Osteoblast (primary cell): ENCODE measurements at regions not wholly inside any gene's neighbourhood (a gene's known extent, or its start where the extent isn't known, plus 50 kb on each side); places are given as distances from the start of the nearest gene placed in this dataset.

ENCODE experiments used
- DNase-seq: peaks from one replicate; pipeline ENCODE4 v3.0.0; 2011; ENCODE audit warnings: low spot score, mixed read lengths; ENCODE audit not compliant: insufficient read length; ENCODE audit errors: missing footprints
- H2AFZ ChIP-seq: 2 replicates; pipeline ENCODE4 v1.6.0; 2011; ENCODE audit warnings: mild to moderate bottlenecking, low read length
- H3K27ac ChIP-seq: 2 replicates; pipeline ENCODE4 v1.5.1; 2011; ENCODE audit warnings: mild to moderate bottlenecking, low read depth, low read length, moderate library complexity
- H3K27me3 ChIP-seq: 2 replicates; pipeline ENCODE4 v1.6.0; 2012; ENCODE audit warnings: mild to moderate bottlenecking, control low read depth, inconsistent platforms, low read length, moderate library complexity; ENCODE audit not compliant: insufficient read depth
- H3K36me3 ChIP-seq: 2 replicates; pipeline ENCODE4 v1.5.1; 2011; ENCODE audit warnings: mild to moderate bottlenecking, low read length, control low read depth, moderate library complexity; ENCODE audit not compliant: insufficient read depth
- H3K4me1 ChIP-seq: 2 replicates; pipeline ENCODE4 v1.5.1; 2011; ENCODE audit warnings: mild to moderate bottlenecking, low read length, control low read depth, moderate library complexity; ENCODE audit not compliant: insufficient read depth
- H3K4me2 ChIP-seq: 2 replicates; pipeline ENCODE4 v1.6.0; 2011; ENCODE audit warnings: mild to moderate bottlenecking, low read length; ENCODE audit not compliant: insufficient read depth
- H3K4me3 ChIP-seq: fragments of 200-600 bp; sonication (generic); 3 replicates; pipeline ENCODE4 v1.5.1; 2012; ENCODE audit warnings: mild to moderate bottlenecking, low read length, inconsistent platforms; ENCODE audit not compliant: insufficient read depth
- H3K79me2 ChIP-seq: 2 replicates; pipeline ENCODE4 v1.6.0; 2012; ENCODE audit warnings: mild to moderate bottlenecking, low read length, control low read depth, inconsistent platforms; ENCODE audit not compliant: insufficient read depth
- H3K9me3 ChIP-seq: 2 replicates; pipeline ENCODE4 v1.5.1; 2011; ENCODE audit warnings: low read depth, low read length, control low read depth
- H4K20me1 ChIP-seq: 2 replicates; pipeline ENCODE4 v1.6.0; 2012; ENCODE audit warnings: mild to moderate bottlenecking, low read length, control low read depth; ENCODE audit not compliant: insufficient read depth
- TF ChIP-seq, protein P1 (sequence below): IDR thresholded peaks from 2 replicates; pipeline ENCODE4 v1.5.1; 2011; ENCODE audit warnings: mild to moderate bottlenecking, low read depth, low read length, moderate library complexity; ENCODE audit errors: extremely low read depth

DNA sequence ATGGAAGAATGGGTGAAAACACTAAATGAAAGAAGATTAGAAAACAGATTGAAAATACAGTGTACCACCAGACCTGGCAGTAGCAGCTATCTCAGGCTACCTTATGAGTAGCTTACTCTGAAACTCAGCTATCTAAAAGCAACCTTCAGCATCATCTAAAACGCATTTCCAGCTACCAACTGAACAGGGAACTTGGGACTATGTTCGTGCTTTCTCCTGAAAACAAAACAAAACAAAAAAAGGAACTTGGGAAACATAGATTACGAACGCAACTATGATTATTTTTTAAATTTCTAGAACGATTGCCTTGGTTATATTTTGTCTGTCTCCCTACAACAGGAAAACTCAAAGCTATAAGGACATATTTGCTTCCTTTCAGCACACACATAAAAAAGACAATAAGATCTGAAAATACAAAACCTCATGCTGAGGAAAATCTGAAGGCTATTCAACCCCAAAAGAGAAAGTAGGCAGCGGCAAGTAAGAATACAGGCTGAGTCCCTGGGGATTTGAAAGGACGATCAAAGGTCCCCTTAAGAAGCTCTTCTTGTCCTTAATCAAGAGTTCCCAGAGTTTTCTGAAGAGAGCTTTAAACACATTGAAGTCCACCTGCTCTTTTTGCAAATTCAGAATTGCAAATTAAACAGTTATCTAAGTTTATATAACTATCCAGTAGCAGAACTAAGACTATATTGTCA, 53.4 kb downstream of the OR2K2 start:
- DNase-seq, result no peak
- TF ChIP-seq, protein P1, sequence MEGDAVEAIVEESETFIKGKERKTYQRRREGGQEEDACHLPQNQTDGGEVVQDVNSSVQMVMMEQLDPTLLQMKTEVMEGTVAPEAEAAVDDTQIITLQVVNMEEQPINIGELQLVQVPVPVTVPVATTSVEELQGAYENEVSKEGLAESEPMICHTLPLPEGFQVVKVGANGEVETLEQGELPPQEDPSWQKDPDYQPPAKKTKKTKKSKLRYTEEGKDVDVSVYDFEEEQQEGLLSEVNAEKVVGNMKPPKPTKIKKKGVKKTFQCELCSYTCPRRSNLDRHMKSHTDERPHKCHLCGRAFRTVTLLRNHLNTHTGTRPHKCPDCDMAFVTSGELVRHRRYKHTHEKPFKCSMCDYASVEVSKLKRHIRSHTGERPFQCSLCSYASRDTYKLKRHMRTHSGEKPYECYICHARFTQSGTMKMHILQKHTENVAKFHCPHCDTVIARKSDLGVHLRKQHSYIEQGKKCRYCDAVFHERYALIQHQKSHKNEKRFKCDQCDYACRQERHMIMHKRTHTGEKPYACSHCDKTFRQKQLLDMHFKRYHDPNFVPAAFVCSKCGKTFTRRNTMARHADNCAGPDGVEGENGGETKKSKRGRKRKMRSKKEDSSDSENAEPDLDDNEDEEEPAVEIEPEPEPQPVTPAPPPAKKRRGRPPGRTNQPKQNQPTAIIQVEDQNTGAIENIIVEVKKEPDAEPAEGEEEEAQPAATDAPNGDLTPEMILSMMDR, result no peak
- no peak overlapping the region for H3K27ac ChIP-seq
- H3K4me1 ChIP-seq, result peaks cover 6% of the 10 kb centered on the region
- no peaks in the 10 kb centered on the region for H3K27me3 ChIP-seq
- no peak overlapping the region for H2AFZ ChIP-seq
- no peaks in the 10 kb centered on the region for H4K20me1 ChIP-seq
- H3K9me3 ChIP-seq, result no peaks in the 10 kb centered on the region
- no peaks in the 10 kb centered on the region for H3K36me3 ChIP-seq
- H3K4me3 ChIP-seq, result no peak overlapping the region
- no peaks in the 10 kb centered on the region for H3K79me2 ChIP-seq
- H3K4me2 ChIP-seq, result no peak overlapping the region

DNA sequence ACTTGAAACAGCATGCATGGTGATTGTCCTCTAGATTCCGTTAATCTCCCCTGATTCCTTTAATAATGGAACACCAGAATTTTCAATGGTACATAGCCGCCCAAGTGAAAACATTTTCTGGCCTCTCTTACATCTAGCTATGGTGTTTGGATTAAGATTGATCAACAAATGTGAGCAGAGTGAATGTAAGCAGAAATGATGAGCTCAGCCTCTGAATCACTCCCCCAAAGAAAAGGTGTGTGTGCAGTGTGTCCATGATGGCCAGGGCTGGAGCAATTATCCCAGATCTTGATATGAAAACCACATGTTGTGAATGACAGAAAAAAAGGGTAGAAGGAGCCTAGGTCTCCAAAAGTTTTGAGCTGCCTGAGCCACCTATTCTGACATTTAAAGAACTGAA, 55.3 kb downstream of the OR2K2 start:
- no peak overlapping the region for H3K27ac ChIP-seq
- TF ChIP-seq, protein P1, result no peak
- no peaks in the 10 kb centered on the region for H3K27me3 ChIP-seq
- H3K4me2 ChIP-seq, result no peak overlapping the region
- no peaks in the 10 kb centered on the region for H4K20me1 ChIP-seq
- no peaks in the 10 kb centered on the region for H3K36me3 ChIP-seq
- no peaks in the 10 kb centered on the region for H3K9me3 ChIP-seq
- peak; percentile 47 for DNase-seq
- no peaks in the 10 kb centered on the region for H3K79me2 ChIP-seq
- H2AFZ ChIP-seq, result no peak overlapping the region
- H3K4me1 ChIP-seq, result peaks cover 8% of the 10 kb centered on the region
- H3K4me3 ChIP-seq, result no peak overlapping the region

DNA sequence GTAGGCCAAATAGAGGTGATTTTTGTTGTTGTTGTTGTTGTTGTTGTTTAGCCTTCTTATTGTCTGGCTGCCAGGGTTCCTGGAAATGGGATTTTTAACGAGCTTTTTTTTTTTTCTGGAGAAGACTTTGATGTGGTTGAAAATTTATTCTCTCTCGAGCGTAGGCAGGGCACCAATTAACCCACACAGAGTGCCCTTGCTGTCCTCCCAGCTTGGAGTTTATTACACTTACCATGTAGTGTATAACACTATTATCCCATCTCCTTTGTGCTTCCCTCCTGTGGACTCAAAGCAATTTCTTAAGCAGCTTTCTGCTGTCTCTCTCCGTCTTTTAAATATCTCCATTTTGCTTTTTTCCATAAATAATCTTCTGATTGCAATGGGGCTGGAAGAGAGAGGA, 57.4 kb downstream of the OR2K2 start:
- no peak overlapping the region for H2AFZ ChIP-seq
- no peak overlapping the region for H3K27ac ChIP-seq
- no peaks in the 10 kb centered on the region for H4K20me1 ChIP-seq
- no peak overlapping the region for H3K4me2 ChIP-seq
- H3K4me3 ChIP-seq, result no peak overlapping the region
- no peaks in the 10 kb centered on the region for H3K9me3 ChIP-seq
- H3K79me2 ChIP-seq, result no peaks in the 10 kb centered on the region
- DNase-seq, result no peak
- no peaks in the 10 kb centered on the region for H3K27me3 ChIP-seq
- no peaks in the 10 kb centered on the region for H3K36me3 ChIP-seq
- peaks cover 8% of the 10 kb centered on the region for H3K4me1 ChIP-seq
- TF ChIP-seq, protein P1, result no peak

DNA sequence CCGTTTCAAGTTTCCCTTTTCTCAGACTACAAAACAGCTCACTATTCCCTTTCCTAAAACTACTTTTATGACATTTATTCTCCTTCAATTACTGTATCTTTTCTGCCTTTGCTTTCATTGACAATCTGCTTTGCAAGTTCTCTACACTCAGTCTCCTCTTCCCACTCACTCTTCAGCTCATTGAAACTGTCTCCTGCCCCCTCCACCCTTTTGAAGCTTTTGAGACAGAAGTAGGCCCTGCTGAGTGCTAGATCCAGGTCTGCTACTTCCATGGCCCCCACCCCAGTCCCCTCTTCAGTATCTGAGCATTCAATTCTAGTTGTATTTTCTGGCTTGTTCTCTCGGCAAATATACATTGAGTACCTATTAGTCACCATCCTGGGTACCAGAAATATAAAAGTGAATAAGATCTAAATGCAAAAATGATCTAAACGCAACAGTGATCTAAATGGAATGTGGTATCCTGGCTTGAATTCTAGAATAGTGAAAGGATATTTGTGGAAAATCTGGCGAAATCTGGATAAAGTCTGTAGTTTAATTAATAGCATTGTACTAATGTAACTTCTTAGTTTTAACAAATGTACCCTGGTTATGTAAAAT, 58.4 kb downstream of the OR2K2 start:
- peak overlapping the region; percentile 2 for H2AFZ ChIP-seq
- TF ChIP-seq, protein P1, result no peak
- no peaks in the 10 kb centered on the region for H3K36me3 ChIP-seq
- no peak overlapping the region for H3K27ac ChIP-seq
- peak; percentile 61 for DNase-seq
- H3K79me2 ChIP-seq, result no peaks in the 10 kb centered on the region
- no peaks in the 10 kb centered on the region for H3K9me3 ChIP-seq
- peaks cover 8% of the 10 kb centered on the region for H3K4me1 ChIP-seq
- no peaks in the 10 kb centered on the region for H4K20me1 ChIP-seq
- H3K4me3 ChIP-seq, result no peak overlapping the region
- no peaks in the 10 kb centered on the region for H3K27me3 ChIP-seq
- H3K4me2 ChIP-seq, result peak overlapping the region; percentile 21
